Panc1 (cell line): ENCODE measurements at regions not wholly inside any gene's neighbourhood (a gene's known extent, or its start where the extent isn't known, plus 50 kb on each side); places are given as distances from the start of the nearest gene placed in this dataset.

ENCODE experiments used
- ATAC-seq: fragments of 200-7000 bp; cut with Tn5 transposase; 2 replicates; pipeline ENCODE4 v1.9.1; 2020; ENCODE audit warnings: mild to moderate bottlenecking, moderate library complexity
- BruUV-seq: library from RNA; stranded (reverse); fragments of 400-500 nt; replicated peaks from 2 replicates; lab custom pipeline; 2021; lab: Mats Ljungman, UMichigan
- CTCF ChIA-PET: fragments of 300-600 bp; sonication (Branson Sonifier 250); formaldehyde crosslinking; loops from one replicate; lab custom pipeline; 2022; ENCODE audit warnings: antibody characterized with exemption; lab: Charles Lee
- POLR2A ChIA-PET: fragments of 300-600 bp; sonication (Branson Sonifier 250); formaldehyde crosslinking; loops from one replicate; lab custom pipeline; 2022; ENCODE audit warnings: antibody characterized with exemption; lab: Charles Lee
- DNase-seq: peaks from one replicate; pipeline ENCODE4 v3.0.0-alpha.2; 2010; ENCODE audit warnings: low read depth, low spot score
- H3K27ac ChIP-seq: 2 replicates; pipeline ENCODE4 v1.5.1; 2011; ENCODE audit warnings: mild to moderate bottlenecking, low read length, inconsistent platforms
- H3K27me3 ChIP-seq: fragments of 200-500 bp; sonication (Bioruptor generic); 2 replicates; pipeline ENCODE4 v1.6.0; 2014; ENCODE audit warnings: low read length, inconsistent platforms; ENCODE audit not compliant: control insufficient read depth, insufficient read depth
- H3K36me3 ChIP-seq: fragments of 200-500 bp; sonication (Bioruptor generic); 2 replicates; pipeline ENCODE4 v1.5.1; 2014; ENCODE audit warnings: inconsistent platforms, mild to moderate bottlenecking, low read length, moderate library complexity; ENCODE audit not compliant: control insufficient read depth, insufficient read depth
- H3K4me1 ChIP-seq: 2 replicates; pipeline ENCODE4 v1.5.1; 2011; ENCODE audit warnings: inconsistent platforms, mild to moderate bottlenecking, low read length, moderate library complexity; ENCODE audit not compliant: control insufficient read depth, insufficient read depth
- H3K4me3 ChIP-seq, 2 experiments: 2 replicates each; pipeline ENCODE4 v1.5.1; 2011 to 2012; ENCODE audit warnings: low read depth in 2 of 2, low read length in 2 of 2, mild to moderate bottlenecking in 2 of 2, inconsistent platforms in 1 of 2, moderate library complexity in 1 of 2
- H3K9me3 ChIP-seq: fragments of 200-500 bp; sonication (Bioruptor generic); 2 replicates; pipeline ENCODE4 v1.5.1; 2014; ENCODE audit warnings: low read depth, mild to moderate bottlenecking, inconsistent platforms, low read length, moderate library complexity; ENCODE audit not compliant: control insufficient read depth, insufficient read depth
- POLR2AphosphoS5 ChIP-seq: IDR thresholded peaks from 2 replicates; pipeline ENCODE4 v1.6.1; 2012; ENCODE audit warnings: mild to moderate bottlenecking, low read depth, low read length, moderate library complexity
- SIN3A ChIP-seq: IDR thresholded peaks from 2 replicates; pipeline ENCODE4 v1.6.1; 2012; ENCODE audit warnings: low read depth, mild to moderate bottlenecking, low read length, moderate library complexity, borderline replicate concordance; ENCODE audit not compliant: insufficient read depth
- TCF7L2 ChIP-seq: IDR thresholded peaks from 2 replicates; pipeline ENCODE4 v1.6.1; 2011; ENCODE audit warnings: mild to moderate bottlenecking, low read depth, low read length, inconsistent platforms
- in situ Hi-C: cut with HindIII; loops from 2 replicates; pipeline ENCODE4 v1.10.0; 2016; ENCODE audit warnings: low sequenced_read_pairs, low pct_unique_long_range_greater_than_20kb
- intact Hi-C: fragments of 100-400 bp; cut with micrococcal nuclease; formaldehyde crosslinking; loops from one replicate; pipeline ENCODE4 v1.10.0; 2022; ENCODE audit not compliant: unreplicated experiment
- TF ChIP-seq, protein P1 (sequence below): fragments of 450-650 bp; IDR thresholded peaks from 2 replicates; pipeline ENCODE4 v1.5.1; 2017; ENCODE audit warnings: mild to moderate bottlenecking
- TF ChIP-seq, protein P2 (sequence below), 2 experiments: IDR thresholded peaks; 2 replicates each; pipeline ENCODE4 v1.6.1; 2011 to 2012; ENCODE audit warnings: low read depth in 2 of 2, control low read depth in 1 of 2, low read length in 1 of 2, mild to moderate bottlenecking in 1 of 2, moderate library complexity in 1 of 2; ENCODE audit not compliant: insufficient read depth in 1 of 2

DNA sequence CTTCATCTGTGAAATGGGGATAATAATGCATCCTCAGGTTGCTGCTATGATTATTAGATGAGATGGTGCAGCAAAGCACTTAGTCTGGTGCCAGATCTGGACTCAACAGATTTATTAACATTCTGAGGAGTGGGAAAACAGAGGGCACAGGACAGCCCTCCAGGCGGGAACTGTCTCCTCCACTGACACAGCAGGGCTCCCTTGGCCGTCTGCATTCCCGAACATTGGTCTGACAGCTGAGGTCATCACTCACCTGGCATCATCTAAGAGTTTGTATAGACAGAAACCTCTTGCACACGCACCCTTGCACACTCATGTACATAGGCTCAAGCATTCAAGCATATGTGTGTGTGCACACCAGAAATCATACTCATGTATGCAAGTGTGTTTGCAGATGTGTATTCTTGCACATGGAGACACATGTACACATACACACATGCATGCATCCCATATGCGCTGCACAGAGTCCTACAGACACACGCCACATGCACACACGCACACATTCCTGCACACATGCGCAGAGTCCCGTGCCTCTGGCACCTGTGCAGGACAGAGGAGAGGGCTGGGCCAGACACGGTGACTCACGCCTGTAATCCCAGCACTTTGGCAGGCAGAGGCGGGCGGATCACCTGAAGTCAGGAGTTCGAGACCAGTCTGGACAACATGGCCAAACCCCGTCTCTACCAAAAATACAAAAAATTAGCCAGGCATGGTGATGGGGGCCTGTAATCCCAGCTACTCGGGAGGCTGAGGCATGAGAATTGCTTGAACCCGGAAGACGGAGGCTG lies 173.3 kb upstream of the GLI2 start:
- TF ChIP-seq, protein P1, sequence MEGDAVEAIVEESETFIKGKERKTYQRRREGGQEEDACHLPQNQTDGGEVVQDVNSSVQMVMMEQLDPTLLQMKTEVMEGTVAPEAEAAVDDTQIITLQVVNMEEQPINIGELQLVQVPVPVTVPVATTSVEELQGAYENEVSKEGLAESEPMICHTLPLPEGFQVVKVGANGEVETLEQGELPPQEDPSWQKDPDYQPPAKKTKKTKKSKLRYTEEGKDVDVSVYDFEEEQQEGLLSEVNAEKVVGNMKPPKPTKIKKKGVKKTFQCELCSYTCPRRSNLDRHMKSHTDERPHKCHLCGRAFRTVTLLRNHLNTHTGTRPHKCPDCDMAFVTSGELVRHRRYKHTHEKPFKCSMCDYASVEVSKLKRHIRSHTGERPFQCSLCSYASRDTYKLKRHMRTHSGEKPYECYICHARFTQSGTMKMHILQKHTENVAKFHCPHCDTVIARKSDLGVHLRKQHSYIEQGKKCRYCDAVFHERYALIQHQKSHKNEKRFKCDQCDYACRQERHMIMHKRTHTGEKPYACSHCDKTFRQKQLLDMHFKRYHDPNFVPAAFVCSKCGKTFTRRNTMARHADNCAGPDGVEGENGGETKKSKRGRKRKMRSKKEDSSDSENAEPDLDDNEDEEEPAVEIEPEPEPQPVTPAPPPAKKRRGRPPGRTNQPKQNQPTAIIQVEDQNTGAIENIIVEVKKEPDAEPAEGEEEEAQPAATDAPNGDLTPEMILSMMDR = no peak
- no peak for TF ChIP-seq TCF7L2
- no peak for TF ChIP-seq POLR2AphosphoS5
- no peak for TF ChIP-seq SIN3A
- TF ChIP-seq, protein P2, sequence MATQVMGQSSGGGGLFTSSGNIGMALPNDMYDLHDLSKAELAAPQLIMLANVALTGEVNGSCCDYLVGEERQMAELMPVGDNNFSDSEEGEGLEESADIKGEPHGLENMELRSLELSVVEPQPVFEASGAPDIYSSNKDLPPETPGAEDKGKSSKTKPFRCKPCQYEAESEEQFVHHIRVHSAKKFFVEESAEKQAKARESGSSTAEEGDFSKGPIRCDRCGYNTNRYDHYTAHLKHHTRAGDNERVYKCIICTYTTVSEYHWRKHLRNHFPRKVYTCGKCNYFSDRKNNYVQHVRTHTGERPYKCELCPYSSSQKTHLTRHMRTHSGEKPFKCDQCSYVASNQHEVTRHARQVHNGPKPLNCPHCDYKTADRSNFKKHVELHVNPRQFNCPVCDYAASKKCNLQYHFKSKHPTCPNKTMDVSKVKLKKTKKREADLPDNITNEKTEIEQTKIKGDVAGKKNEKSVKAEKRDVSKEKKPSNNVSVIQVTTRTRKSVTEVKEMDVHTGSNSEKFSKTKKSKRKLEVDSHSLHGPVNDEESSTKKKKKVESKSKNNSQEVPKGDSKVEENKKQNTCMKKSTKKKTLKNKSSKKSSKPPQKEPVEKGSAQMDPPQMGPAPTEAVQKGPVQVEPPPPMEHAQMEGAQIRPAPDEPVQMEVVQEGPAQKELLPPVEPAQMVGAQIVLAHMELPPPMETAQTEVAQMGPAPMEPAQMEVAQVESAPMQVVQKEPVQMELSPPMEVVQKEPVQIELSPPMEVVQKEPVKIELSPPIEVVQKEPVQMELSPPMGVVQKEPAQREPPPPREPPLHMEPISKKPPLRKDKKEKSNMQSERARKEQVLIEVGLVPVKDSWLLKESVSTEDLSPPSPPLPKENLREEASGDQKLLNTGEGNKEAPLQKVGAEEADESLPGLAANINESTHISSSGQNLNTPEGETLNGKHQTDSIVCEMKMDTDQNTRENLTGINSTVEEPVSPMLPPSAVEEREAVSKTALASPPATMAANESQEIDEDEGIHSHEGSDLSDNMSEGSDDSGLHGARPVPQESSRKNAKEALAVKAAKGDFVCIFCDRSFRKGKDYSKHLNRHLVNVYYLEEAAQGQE (IDR thresholded peaks at IDR 0.05; ENCODE audit: insufficient read depth in 1 of 2, low read depth in 2 of 2, low read length in 1 of 2) = no peak
- no TSS peak for BruUV-seq
- DNase-seq (no peak), ATAC-seq (no peak)
- in situ Hi-C loops = no loop called here
- no peaks in the 10 kb centered on the region for H3K9me3 ChIP-seq
- ChIA-PET POLR2A (no interaction called here), CTCF (no interaction called here)
- intact Hi-C loops = no loop called here
- H3K4me3 ChIP-seq = no peak overlapping the region
- peaks cover 8% of the 10 kb centered on the region for H3K4me1 ChIP-seq
- H3K27me3 ChIP-seq = no peaks in the 10 kb centered on the region
- no peaks in the 10 kb centered on the region for H3K36me3 ChIP-seq
- H3K27ac ChIP-seq = no peak overlapping the region

DNA sequence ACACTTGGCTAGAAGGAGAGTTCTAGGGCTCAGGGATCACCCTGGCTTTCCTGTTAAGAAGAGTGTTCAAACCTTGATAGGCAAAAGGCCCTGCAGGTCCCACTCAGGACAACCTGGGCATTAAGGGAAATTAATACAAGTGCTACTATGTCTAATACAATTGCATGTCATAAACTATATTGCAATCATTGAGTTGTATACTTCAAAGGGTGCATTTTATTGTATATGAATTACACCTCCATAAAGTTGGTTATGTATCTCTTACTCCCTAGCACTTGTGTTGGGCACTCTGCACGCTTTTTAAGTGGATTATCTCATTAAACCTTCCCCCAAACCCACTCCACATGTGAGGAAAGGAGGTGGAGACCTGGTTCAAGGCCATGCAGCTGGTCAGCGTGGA lies 172.1 kb upstream of the GLI2 start:
- intact Hi-C loops = no loop called here

More for the DNA sequence above, 172.1 kb upstream of the GLI2 start:
- Histone ChIP-seq H3K27me3 (no peaks in the 10 kb centered on the region), H3K4me3 (no peak overlapping the region), H3K27ac (no peak overlapping the region), H3K36me3 (no peaks in the 10 kb centered on the region), H3K9me3 (no peaks in the 10 kb centered on the region), H3K4me1 (peaks cover 8% of the 10 kb centered on the region)
- ChIA-PET CTCF (no interaction called here), POLR2A (no interaction called here)
- DNase-seq = no peak
- BruUV-seq = no TSS peak
- ATAC-seq = no peak
- in situ Hi-C loops = no loop called here
- TF ChIP-seq TCF7L2 = no peak
- TF ChIP-seq, protein P1 = no peak
- no peak for TF ChIP-seq SIN3A
- TF ChIP-seq POLR2AphosphoS5 = no peak
- TF ChIP-seq, protein P2 (IDR thresholded peaks at IDR 0.05; ENCODE audit: insufficient read depth in 1 of 2, low read depth in 2 of 2, low read length in 1 of 2) = no peak
